Astrocyte (in vitro differentiated cells and primary cell): ENCODE measurements at regions not wholly inside any gene's neighbourhood (a gene's known extent, or its start where the extent isn't known, plus 50 kb on each side); places are given as distances from the start of the nearest gene placed in this dataset.

Source experiments
- DNase-seq: peaks from one replicate; pipeline ENCODE4 v3.0.0-alpha.2; 2010; ENCODE audit warnings: low read depth
- FAIRE-seq: peaks from 2 replicates; lab custom pipeline; 2011; peaks lifted over from hg19 to GRCh38; lab: Jason Lieb, UNC
- H2AFZ ChIP-seq: 2 replicates; pipeline ENCODE4 v1.6.0; 2012; ENCODE audit warnings: low read depth, low read length, inconsistent platforms
- H3K27ac ChIP-seq: 2 replicates; pipeline ENCODE4 v1.5.1; 2011; ENCODE audit warnings: low read depth, low read length, inconsistent platforms
- H3K27me3 ChIP-seq: 2 replicates; pipeline ENCODE4 v1.6.0; 2011; ENCODE audit warnings: low read length, inconsistent platforms; ENCODE audit not compliant: insufficient read depth
- H3K36me3 ChIP-seq: 2 replicates; pipeline ENCODE4 v1.5.1; 2011; ENCODE audit warnings: low read length, inconsistent platforms; ENCODE audit not compliant: insufficient read depth
- H3K4me1 ChIP-seq: 2 replicates; pipeline ENCODE4 v1.5.1; 2011; ENCODE audit warnings: low read length, inconsistent platforms; ENCODE audit not compliant: insufficient read depth
- H3K4me2 ChIP-seq: 2 replicates; pipeline ENCODE4 v1.6.0; 2012; ENCODE audit warnings: low read length, inconsistent platforms
- H3K4me3 ChIP-seq: 2 replicates; pipeline ENCODE4 v1.5.1; 2011; ENCODE audit warnings: low read depth, mild to moderate bottlenecking, low read length, inconsistent platforms; ENCODE audit not compliant: insufficient read depth
- H3K79me2 ChIP-seq: 2 replicates; pipeline ENCODE4 v1.6.0; 2012; ENCODE audit warnings: mild to moderate bottlenecking, low read length, inconsistent platforms; ENCODE audit not compliant: insufficient read depth
- H3K9ac ChIP-seq: 2 replicates; pipeline ENCODE4 v1.6.0; 2012; ENCODE audit warnings: mild to moderate bottlenecking, low read length, inconsistent platforms
- H3K9me3 ChIP-seq: 2 replicates; pipeline ENCODE4 v1.5.1; 2012; ENCODE audit warnings: low read depth, mild to moderate bottlenecking, low read length, inconsistent platforms; ENCODE audit not compliant: insufficient read depth
- H4K20me1 ChIP-seq: 2 replicates; pipeline ENCODE4 v1.6.0; 2012; ENCODE audit warnings: low read length, inconsistent platforms; ENCODE audit not compliant: insufficient read depth
- H3K27ac Mint-ChIP-seq: one replicate; pipeline ENCODE4 v1.8.0; 2021; ENCODE audit warnings: mild to moderate bottlenecking, mixed read lengths; ENCODE audit not compliant: unreplicated experiment
- H3K27me3 Mint-ChIP-seq: one replicate; pipeline ENCODE4 v1.8.0; 2021; ENCODE audit warnings: low read depth, mixed read lengths; ENCODE audit not compliant: unreplicated experiment
- H3K36me3 Mint-ChIP-seq: one replicate; pipeline ENCODE4 v1.8.0; 2021; ENCODE audit warnings: low read depth, mixed read lengths; ENCODE audit not compliant: unreplicated experiment
- H3K4me1 Mint-ChIP-seq: one replicate; pipeline ENCODE4 v1.8.0; 2021; ENCODE audit warnings: low read depth, mixed read lengths; ENCODE audit not compliant: unreplicated experiment
- H3K4me3 Mint-ChIP-seq: one replicate; pipeline ENCODE4 v1.8.0; 2021; ENCODE audit warnings: mild to moderate bottlenecking, moderate library complexity, mixed read lengths; ENCODE audit not compliant: unreplicated experiment
- H3K9me3 Mint-ChIP-seq: one replicate; pipeline ENCODE4 v1.8.0; 2021; ENCODE audit warnings: mild to moderate bottlenecking, mixed read lengths; ENCODE audit not compliant: unreplicated experiment
- CTCF ChIP-seq: IDR thresholded peaks from 2 replicates; pipeline ENCODE4 v1.5.1; 2011; ENCODE audit warnings: low read depth, mild to moderate bottlenecking, inconsistent platforms, low read length, moderate library complexity; ENCODE audit not compliant: insufficient read depth
- EZH2 ChIP-seq: IDR thresholded peaks from 2 replicates; pipeline ENCODE4 v1.6.1; 2012; ENCODE audit warnings: mild to moderate bottlenecking, low read length, inconsistent platforms; ENCODE audit not compliant: insufficient read depth

GRCh38 chr4:102416765-102417164 lies 71.5 kb upstream of the SLC39A8 start:
- peaks cover 2% of the 10 kb centered on the region for H3K9me3 Mint-ChIP-seq
- no peaks in the 10 kb centered on the region for H3K4me1 Mint-ChIP-seq
- H3K27ac Mint-ChIP-seq = no peak overlapping the region
- H3K36me3 Mint-ChIP-seq = no peaks in the 10 kb centered on the region
- Histone ChIP-seq H3K36me3 (no peaks in the 10 kb centered on the region), H3K79me2 (no peaks in the 10 kb centered on the region), H3K9me3 (no peaks in the 10 kb centered on the region), H3K4me3 (no peak overlapping the region), H2AFZ (no peak overlapping the region), H3K9ac (no peak overlapping the region), H3K27me3 (no peaks in the 10 kb centered on the region), H3K27ac (no peak overlapping the region), H3K4me2 (no peak overlapping the region), H4K20me1 (no peaks in the 10 kb centered on the region), H3K4me1 (no peaks in the 10 kb centered on the region)
- peaks cover 2% of the 10 kb centered on the region for H3K27me3 Mint-ChIP-seq
- no peak for TF ChIP-seq CTCF
- TF ChIP-seq EZH2 = no peak
- FAIRE-seq = no peak
- no peak for DNase-seq
- no peak overlapping the region for H3K4me3 Mint-ChIP-seq

- H3K4me1 ChIP-seq = no peaks in the 10 kb centered on the region
- no peaks in the 10 kb centered on the region for H3K27me3 ChIP-seq
- Mint-ChIP-seq H3K27ac (no peak overlapping the region), H3K4me3 (no peak overlapping the region), H3K27me3 (peaks cover 2% of the 10 kb centered on the region), H3K36me3 (peaks cover 2% of the 10 kb centered on the region), H3K4me1 (no peaks in the 10 kb centered on the region), H3K9me3 (peaks cover 9% of the 10 kb centered on the region)
- no peaks in the 10 kb centered on the region for H4K20me1 ChIP-seq
- H3K4me3 ChIP-seq = no peak overlapping the region
- H3K79me2 ChIP-seq = no peaks in the 10 kb centered on the region
- no peaks in the 10 kb centered on the region for H3K36me3 ChIP-seq
- no peak overlapping the region for H3K9ac ChIP-seq
- FAIRE-seq (no peak), DNase-seq (peak; percentile 4)
- H2AFZ ChIP-seq = no peak overlapping the region
- no peak overlapping the region for H3K4me2 ChIP-seq
- no peaks in the 10 kb centered on the region for H3K9me3 ChIP-seq
- TF ChIP-seq EZH2 (no peak), CTCF (no peak)
- no peak overlapping the region for H3K27ac ChIP-seq
Measured at GRCh38 chr4:102420563-102421398, 75.5 kb upstream of the SLC39A8 start.

GRCh38 chr4:102422843-102423242 lies 77.6 kb upstream of the SLC39A8 start:
- FAIRE-seq = no peak
- TF ChIP-seq CTCF (no peak), EZH2 (no peak)
- Mint-ChIP-seq H3K27ac (no peak overlapping the region), H3K36me3 (peaks cover 2% of the 10 kb centered on the region), H3K27me3 (peaks cover 2% of the 10 kb centered on the region), H3K9me3 (peaks cover 9% of the 10 kb centered on the region), H3K4me3 (no peak overlapping the region), H3K4me1 (no peaks in the 10 kb centered on the region)
- no peak for DNase-seq
- Histone ChIP-seq H3K36me3 (no peaks in the 10 kb centered on the region), H3K4me1 (no peaks in the 10 kb centered on the region), H3K4me2 (no peak overlapping the region), H3K27ac (no peak overlapping the region), H3K27me3 (no peaks in the 10 kb centered on the region), H4K20me1 (no peaks in the 10 kb centered on the region), H2AFZ (no peak overlapping the region), H3K4me3 (no peak overlapping the region), H3K9ac (no peak overlapping the region), H3K9me3 (no peaks in the 10 kb centered on the region), H3K79me2 (no peaks in the 10 kb centered on the region)
